MM.1S (cell line): ENCODE measurements at regions not wholly inside any gene's neighbourhood (a gene's known extent, or its start where the extent isn't known, plus 50 kb on each side); places are given as distances from the start of the nearest gene placed in this dataset.

Source experiments
- DNase-seq: peaks from one replicate; pipeline ENCODE4 v3.0.0-alpha.2; 2015
- H2AFZ ChIP-seq: fragments of 300-600 bp; sonication (generic); 2 replicates; pipeline ENCODE4 v1.6.0; 2016; ENCODE audit warnings: antibody characterized with exemption, low read length
- H3F3A ChIP-seq: fragments of 300-600 bp; sonication (generic); 2 replicates; pipeline ENCODE4 v1.6.1; 2016; ENCODE audit warnings: mild to moderate bottlenecking, antibody characterized with exemption, low read length, moderate library complexity, mixed read lengths; ENCODE audit not compliant: insufficient read depth
- H3K27ac ChIP-seq: fragments of 300-600 bp; sonication (generic); 2 replicates; pipeline ENCODE4 v1.5.1; 2016; ENCODE audit warnings: mild to moderate bottlenecking, low read length
- H3K27me3 ChIP-seq: fragments of 300-600 bp; sonication (generic); replicated peaks from 2 replicates; pipeline ENCODE4 v1.6.0; 2016; ENCODE audit warnings: low read length; ENCODE audit not compliant: insufficient read depth
- H3K36me3 ChIP-seq: fragments of 300-600 bp; sonication (generic); replicated peaks from 2 replicates; pipeline ENCODE4 v1.6.1; 2016; ENCODE audit warnings: mild to moderate bottlenecking, low read length, mixed read lengths; ENCODE audit not compliant: insufficient read depth
- H3K4me1 ChIP-seq: fragments of 300-600 bp; sonication (generic); 2 replicates; pipeline ENCODE4 v1.6.1; 2016; ENCODE audit warnings: low read length, mixed read lengths
- H3K4me2 ChIP-seq: fragments of 300-600 bp; sonication (generic); 2 replicates; pipeline ENCODE4 v1.6.0; 2016; ENCODE audit warnings: low read depth, low read length
- H3K4me3 ChIP-seq: fragments of 300-600 bp; sonication (generic); 2 replicates; pipeline ENCODE4 v1.5.1; 2016; ENCODE audit warnings: low read length, mixed read lengths
- H3K79me2 ChIP-seq: fragments of 300-600 bp; sonication (generic); 2 replicates; pipeline ENCODE4 v1.6.1; 2016; ENCODE audit warnings: mixed run types, low read length, mixed read lengths
- H3K9ac ChIP-seq: fragments of 300-600 bp; sonication (generic); 2 replicates; pipeline ENCODE4 v1.6.1; 2016; ENCODE audit warnings: low read length, mixed read lengths
- H3K9me2 ChIP-seq: fragments of 300-600 bp; sonication (generic); replicated peaks from 2 replicates; pipeline ENCODE4 v1.6.1; 2016; ENCODE audit warnings: mild to moderate bottlenecking, low read length, mixed read lengths; ENCODE audit not compliant: insufficient read depth
- H3K9me3 ChIP-seq: fragments of 300-600 bp; sonication (generic); replicated peaks from 2 replicates; pipeline ENCODE4 v1.6.1; 2016; ENCODE audit warnings: mild to moderate bottlenecking, low read length, mixed read lengths; ENCODE audit not compliant: insufficient read depth
- H4K20me1 ChIP-seq: fragments of 300-600 bp; sonication (generic); 2 replicates; pipeline ENCODE4 v1.6.1; 2016; ENCODE audit warnings: mild to moderate bottlenecking, low read length, moderate library complexity, mixed read lengths; ENCODE audit not compliant: insufficient read depth
- EZH2 ChIP-seq: fragments of 300-600 bp; sonication (generic); optimal IDR thresholded peaks from 2 replicates; pipeline ENCODE3; 2017; ENCODE audit warnings: low read depth, mild to moderate bottlenecking, antibody characterized with exemption, low read length, mixed read lengths
- EZH2phosphoT487 ChIP-seq: fragments of 300-600 bp; sonication (generic); IDR thresholded peaks from 2 replicates; pipeline ENCODE4 v1.6.1; 2018; ENCODE audit warnings: antibody characterized with exemption, low read length
- TF ChIP-seq, protein P1 (sequence below): fragments of 300-600 bp; sonication (generic); IDR thresholded peaks from 2 replicates; pipeline ENCODE4 v1.5.1; 2016; ENCODE audit warnings: antibody characterized with exemption, low read length, mixed read lengths

DNA sequence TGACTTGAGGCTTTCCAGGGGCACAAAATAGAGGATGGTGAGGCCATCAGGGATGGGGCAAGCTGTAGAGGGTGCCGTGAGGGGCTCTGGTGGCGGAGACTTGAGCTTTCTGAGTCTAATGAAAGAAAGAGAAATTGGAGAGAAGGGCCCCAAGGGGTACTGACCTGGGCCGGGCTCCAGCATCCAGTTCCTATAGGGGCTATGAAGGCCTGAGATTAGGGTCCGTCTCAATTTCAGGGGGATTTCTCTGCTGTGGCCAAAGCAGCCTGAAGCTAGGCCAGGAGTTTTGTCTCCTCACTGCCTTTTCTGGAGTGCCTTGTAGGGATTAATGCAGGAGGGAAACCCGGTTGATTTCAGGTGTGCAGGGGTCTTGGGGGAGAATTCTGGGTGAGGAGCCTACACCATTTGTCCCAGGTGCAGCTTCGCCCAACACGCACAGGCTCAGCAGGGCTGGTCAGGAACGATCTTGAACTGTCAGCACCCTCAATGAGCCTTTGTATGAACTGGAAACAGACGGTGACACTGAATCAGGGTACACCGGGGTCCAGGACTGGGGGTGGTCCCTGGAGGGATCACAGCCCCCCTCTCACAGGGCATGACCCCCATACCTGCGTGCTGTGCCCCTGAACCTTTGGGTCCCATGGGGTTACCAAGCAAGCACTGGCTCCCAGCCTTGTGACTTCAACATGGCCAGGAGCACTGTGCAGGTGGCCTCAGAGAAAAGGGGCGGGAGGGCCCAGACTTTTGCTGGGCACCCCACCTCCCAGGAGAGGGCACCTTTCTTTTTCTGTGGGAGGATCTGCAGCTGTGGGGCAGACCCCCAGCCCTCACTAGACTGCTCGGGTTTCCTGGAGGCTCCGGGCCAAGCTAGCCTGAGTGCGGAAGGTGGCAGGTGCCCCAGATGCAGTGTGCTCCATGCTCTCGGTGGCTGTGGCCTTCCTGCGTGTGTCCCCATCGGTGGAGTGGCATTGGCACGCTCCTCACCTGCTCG is 122.9 kb upstream of the RET start:
- no peaks in the 10 kb centered on the region for H4K20me1 ChIP-seq
- TF ChIP-seq EZH2phosphoT487 (no peak), EZH2 (no peak)
- TF ChIP-seq, protein P1, sequence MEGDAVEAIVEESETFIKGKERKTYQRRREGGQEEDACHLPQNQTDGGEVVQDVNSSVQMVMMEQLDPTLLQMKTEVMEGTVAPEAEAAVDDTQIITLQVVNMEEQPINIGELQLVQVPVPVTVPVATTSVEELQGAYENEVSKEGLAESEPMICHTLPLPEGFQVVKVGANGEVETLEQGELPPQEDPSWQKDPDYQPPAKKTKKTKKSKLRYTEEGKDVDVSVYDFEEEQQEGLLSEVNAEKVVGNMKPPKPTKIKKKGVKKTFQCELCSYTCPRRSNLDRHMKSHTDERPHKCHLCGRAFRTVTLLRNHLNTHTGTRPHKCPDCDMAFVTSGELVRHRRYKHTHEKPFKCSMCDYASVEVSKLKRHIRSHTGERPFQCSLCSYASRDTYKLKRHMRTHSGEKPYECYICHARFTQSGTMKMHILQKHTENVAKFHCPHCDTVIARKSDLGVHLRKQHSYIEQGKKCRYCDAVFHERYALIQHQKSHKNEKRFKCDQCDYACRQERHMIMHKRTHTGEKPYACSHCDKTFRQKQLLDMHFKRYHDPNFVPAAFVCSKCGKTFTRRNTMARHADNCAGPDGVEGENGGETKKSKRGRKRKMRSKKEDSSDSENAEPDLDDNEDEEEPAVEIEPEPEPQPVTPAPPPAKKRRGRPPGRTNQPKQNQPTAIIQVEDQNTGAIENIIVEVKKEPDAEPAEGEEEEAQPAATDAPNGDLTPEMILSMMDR = no peak

DNA sequence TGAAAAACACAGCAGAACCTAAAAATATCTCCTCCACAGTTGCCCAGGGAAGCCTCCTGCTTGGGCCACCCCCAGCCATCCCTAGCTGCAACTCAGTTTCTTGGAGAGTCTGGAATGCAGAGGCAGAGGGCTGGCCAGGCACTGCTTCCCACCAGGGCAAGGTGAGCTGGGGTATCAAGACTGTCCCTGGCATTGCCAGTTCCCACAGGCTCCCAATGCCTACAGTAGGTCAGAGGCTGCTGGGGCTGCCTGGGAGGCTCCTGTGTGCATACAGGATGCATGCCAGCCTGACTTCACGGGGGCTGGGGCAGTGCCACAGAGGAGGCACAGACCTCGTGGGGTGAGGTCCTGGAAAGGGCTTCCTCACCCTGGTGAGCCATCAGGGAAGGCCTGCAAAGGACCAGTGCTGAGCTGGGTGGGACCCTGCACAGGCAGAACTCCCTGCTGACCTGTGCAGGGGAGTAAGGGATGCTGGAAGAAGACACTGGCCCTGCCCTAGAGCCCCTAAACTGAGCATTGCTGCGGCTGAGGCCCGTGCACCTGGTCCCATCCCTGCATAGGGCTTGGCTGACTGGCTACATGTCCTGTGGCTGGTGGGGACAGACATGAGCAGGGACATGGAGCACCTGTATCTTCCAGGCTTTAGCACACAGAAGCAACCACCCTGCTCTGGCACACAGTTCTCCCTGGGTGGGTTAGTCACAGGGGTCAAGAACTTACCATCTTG is 121.9 kb upstream of the RET start:
- H3K9me2 ChIP-seq = no peaks in the 10 kb centered on the region
- H3K9me3 ChIP-seq = no peaks in the 10 kb centered on the region
- DNase-seq = no peak
- H4K20me1 ChIP-seq = no peaks in the 10 kb centered on the region
- TF ChIP-seq EZH2 (no peak), EZH2phosphoT487 (no peak)
- TF ChIP-seq, protein P1 = no peak
- H3K36me3 ChIP-seq = no peaks in the 10 kb centered on the region
- H3K4me3 ChIP-seq = no peak overlapping the region
- no peaks in the 10 kb centered on the region for H3K79me2 ChIP-seq
- no peaks in the 10 kb centered on the region for H3F3A ChIP-seq
- no peaks in the 10 kb centered on the region for H3K27me3 ChIP-seq
- no peak overlapping the region for H3K9ac ChIP-seq
- no peaks in the 10 kb centered on the region for H3K4me1 ChIP-seq
- H3K4me2 ChIP-seq = no peak overlapping the region
- H3K27ac ChIP-seq = no peak overlapping the region
- H2AFZ ChIP-seq = no peak overlapping the region

More for the DNA sequence above, 122.9 kb upstream of the RET start:
- Histone ChIP-seq H3K9me3 (no peaks in the 10 kb centered on the region), H3K4me3 (no peak overlapping the region), H3K4me1 (no peaks in the 10 kb centered on the region), H3K36me3 (no peaks in the 10 kb centered on the region), H2AFZ (no peak overlapping the region), H3K9me2 (no peaks in the 10 kb centered on the region), H3K4me2 (no peak overlapping the region), H3K79me2 (no peaks in the 10 kb centered on the region), H3F3A (no peaks in the 10 kb centered on the region), H3K27me3 (no peaks in the 10 kb centered on the region), H3K27ac (no peak overlapping the region), H3K9ac (no peak overlapping the region)
- no peak for DNase-seq

DNA sequence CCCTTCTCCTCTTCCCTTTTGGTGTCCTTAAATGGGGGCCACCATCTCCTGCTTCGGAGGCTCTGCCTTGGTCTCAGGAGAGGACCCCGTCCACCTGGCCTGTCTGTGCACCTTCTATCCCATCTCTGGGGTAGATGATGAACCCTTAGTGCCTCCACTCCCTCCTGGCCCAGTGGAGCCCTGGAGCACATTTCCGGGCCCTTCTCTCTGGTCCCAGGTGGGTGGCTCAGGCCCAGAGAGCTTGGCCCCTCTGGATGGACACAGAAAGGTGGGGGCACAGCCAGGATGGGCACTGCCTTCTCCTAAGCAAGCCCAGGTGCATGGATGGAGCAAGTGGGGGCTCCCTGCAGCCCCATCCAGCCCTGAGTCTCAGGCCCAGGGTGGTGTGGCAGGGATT is 121.4 kb upstream of the RET start:
- no peaks in the 10 kb centered on the region for H3K27me3 ChIP-seq
- H3K79me2 ChIP-seq = no peaks in the 10 kb centered on the region
- TF ChIP-seq EZH2phosphoT487 = no peak
- TF ChIP-seq, protein P1 = no peak
- no peak for TF ChIP-seq EZH2
- H3K9me3 ChIP-seq = no peaks in the 10 kb centered on the region
- no peaks in the 10 kb centered on the region for H3F3A ChIP-seq
- H3K4me1 ChIP-seq = no peaks in the 10 kb centered on the region
- no peak for DNase-seq
- no peaks in the 10 kb centered on the region for H3K36me3 ChIP-seq
- no peak overlapping the region for H3K4me2 ChIP-seq
- no peak overlapping the region for H3K9ac ChIP-seq
- no peak overlapping the region for H3K4me3 ChIP-seq
- H4K20me1 ChIP-seq = no peaks in the 10 kb centered on the region
- H2AFZ ChIP-seq = no peak overlapping the region
- H3K9me2 ChIP-seq = no peaks in the 10 kb centered on the region
- H3K27ac ChIP-seq = no peak overlapping the region
